Upper lobe of right lung (tissue), 1 donor: ENCODE measurements at regions not wholly inside any gene's neighbourhood (a gene's known extent, or its start where the extent isn't known, plus 50 kb on each side); places are given as distances from the start of the nearest gene placed in this dataset.

Experiments
- ATAC-seq: fragments of 200-7000 bp; cut with Tn5 transposase; one replicate; pipeline ENCODE4 v1.9.1; 2020; ENCODE audit warnings: mild to moderate bottlenecking, moderate library complexity
- DNase-seq: peaks from one replicate; pipeline ENCODE4 v3.0.0-alpha.2; 2020
- H3K27ac ChIP-seq: fragments of 200-600 bp; one replicate; pipeline ENCODE4 v1.8.0; 2022
- H3K27me3 ChIP-seq: fragments of 200-600 bp; one replicate; pipeline ENCODE4 v1.8.0; 2022; ENCODE audit warnings: mild to moderate bottlenecking
- H3K36me3 ChIP-seq: fragments of 200-600 bp; one replicate; pipeline ENCODE4 v1.8.0; 2022
- H3K4me1 ChIP-seq: fragments of 200-600 bp; one replicate; pipeline ENCODE4 v1.8.0; 2022
- H3K4me3 ChIP-seq: fragments of 200-600 bp; one replicate; pipeline ENCODE4 v1.8.0; 2022; ENCODE audit warnings: mild to moderate bottlenecking
- H3K9me3 ChIP-seq: fragments of 200-600 bp; one replicate; pipeline ENCODE4 v1.8.0; 2022
- intact Hi-C: fragments of 100-400 bp; cut with DNase I; formaldehyde crosslinking; loops from one replicate; pipeline ENCODE4 v1.11.0; 2022
- TF ChIP-seq, protein P1 (sequence below): fragments of 200-600 bp; IDR thresholded peaks from one replicate; pipeline ENCODE4 v1.8.0; 2022; ENCODE audit warnings: antibody characterized with exemption
- donor health status: DM: no; HTN: yes; CAD: no; lungs with severe emphysema.

DNA sequence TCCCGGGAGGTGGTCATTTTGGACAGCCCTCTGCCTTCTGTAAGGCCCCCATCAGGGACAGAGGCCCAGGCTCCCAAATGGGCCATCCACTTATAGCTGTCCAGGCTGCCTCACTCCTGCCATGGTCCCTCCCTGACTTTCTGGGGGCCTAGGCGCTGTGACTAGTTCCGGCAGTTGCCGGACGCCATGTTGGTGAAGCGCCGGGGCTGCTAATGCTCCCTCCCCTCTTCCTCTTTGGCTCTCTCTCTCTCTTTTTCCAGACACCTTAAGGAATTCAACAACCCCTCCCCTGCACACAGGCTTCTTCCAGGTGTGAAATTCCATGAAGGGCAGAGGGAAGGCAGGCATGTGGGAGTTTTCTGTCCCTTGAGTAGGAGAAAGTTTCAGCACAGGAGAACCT lies 445.6 kb downstream of the SOX6 start:
- intact Hi-C loops, result no loop called here
- no peaks in the 10 kb centered on the region for H3K9me3 ChIP-seq
- no peaks in the 10 kb centered on the region for H3K36me3 ChIP-seq
- no peaks in the 10 kb centered on the region for H3K27me3 ChIP-seq
- H3K4me1 ChIP-seq, result peaks cover 5% of the 10 kb centered on the region
- H3K4me3 ChIP-seq, result no peak overlapping the region
- ATAC-seq, result no peak
- TF ChIP-seq, protein P1, sequence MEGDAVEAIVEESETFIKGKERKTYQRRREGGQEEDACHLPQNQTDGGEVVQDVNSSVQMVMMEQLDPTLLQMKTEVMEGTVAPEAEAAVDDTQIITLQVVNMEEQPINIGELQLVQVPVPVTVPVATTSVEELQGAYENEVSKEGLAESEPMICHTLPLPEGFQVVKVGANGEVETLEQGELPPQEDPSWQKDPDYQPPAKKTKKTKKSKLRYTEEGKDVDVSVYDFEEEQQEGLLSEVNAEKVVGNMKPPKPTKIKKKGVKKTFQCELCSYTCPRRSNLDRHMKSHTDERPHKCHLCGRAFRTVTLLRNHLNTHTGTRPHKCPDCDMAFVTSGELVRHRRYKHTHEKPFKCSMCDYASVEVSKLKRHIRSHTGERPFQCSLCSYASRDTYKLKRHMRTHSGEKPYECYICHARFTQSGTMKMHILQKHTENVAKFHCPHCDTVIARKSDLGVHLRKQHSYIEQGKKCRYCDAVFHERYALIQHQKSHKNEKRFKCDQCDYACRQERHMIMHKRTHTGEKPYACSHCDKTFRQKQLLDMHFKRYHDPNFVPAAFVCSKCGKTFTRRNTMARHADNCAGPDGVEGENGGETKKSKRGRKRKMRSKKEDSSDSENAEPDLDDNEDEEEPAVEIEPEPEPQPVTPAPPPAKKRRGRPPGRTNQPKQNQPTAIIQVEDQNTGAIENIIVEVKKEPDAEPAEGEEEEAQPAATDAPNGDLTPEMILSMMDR, result no peak
- DNase-seq, result peak; percentile 48
- no peak overlapping the region for H3K27ac ChIP-seq

DNA sequence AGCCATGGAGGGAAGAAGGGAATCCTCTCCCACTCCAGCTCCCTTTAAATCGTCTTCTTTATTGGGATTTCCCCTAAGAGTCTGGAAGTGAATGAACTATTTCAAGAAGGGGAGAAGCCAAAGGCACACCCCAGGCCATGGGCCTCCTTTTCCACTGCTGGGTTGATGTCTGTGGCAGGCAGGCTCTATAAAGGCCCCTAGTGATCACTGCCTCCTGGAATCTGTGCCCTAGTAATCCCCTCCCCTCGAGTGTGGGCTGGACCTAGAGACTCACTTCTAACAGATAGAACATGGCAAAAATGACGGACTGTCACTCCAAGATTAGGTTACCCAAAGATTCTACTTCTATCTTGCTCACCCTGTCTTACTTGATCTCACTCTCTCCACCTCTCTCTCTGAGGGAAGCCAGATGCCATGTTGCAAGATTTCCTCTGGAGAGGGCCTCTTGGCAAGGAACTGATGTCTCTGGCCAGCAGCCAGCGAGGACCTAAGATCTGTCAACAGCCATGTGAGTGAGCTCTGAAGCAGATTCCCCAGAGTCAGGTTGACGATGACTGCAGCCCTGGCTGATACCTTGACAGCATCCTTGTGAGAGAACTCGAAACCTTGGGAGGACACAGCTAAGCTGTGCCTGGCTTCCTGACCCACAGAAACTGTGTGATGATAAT lies 444.8 kb downstream of the SOX6 start:
- TF ChIP-seq, protein P1, result no peak
- Histone ChIP-seq H3K36me3 (no peaks in the 10 kb centered on the region), H3K27ac (no peak overlapping the region), H3K4me3 (no peak overlapping the region), H3K9me3 (no peaks in the 10 kb centered on the region), H3K27me3 (no peaks in the 10 kb centered on the region), H3K4me1 (peaks cover 5% of the 10 kb centered on the region)
- intact Hi-C loops, result no loop called here
- ATAC-seq, result no peak
- DNase-seq, result peak; percentile 64

DNA sequence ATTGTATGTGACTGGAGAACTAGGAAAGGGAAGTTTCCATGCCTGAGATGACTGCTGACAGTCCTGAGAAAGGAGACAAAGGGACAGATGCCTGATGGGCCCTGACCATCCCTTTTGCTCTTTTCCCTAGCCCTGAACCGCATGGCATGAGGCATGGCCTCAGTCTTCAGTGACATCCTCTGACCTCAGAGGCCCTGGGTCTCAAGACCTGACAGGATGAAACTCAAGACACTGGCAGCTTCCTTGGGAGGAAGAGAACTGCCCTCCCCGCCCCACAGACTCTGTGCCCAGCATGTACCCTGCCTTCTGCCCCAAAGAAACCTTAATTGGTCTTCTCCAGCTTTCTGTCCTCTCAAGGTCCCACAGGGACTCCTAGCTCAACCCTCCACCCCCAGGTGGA lies 444.1 kb downstream of the SOX6 start:
- Histone ChIP-seq H3K27ac (no peak overlapping the region), H3K4me3 (no peak overlapping the region), H3K9me3 (no peaks in the 10 kb centered on the region), H3K27me3 (no peaks in the 10 kb centered on the region), H3K4me1 (peaks cover 5% of the 10 kb centered on the region), H3K36me3 (no peaks in the 10 kb centered on the region)
- DNase-seq, result peak; percentile 20
- no peak for ATAC-seq
- intact Hi-C loops, result no loop called here
- TF ChIP-seq, protein P1, result no peak

DNA sequence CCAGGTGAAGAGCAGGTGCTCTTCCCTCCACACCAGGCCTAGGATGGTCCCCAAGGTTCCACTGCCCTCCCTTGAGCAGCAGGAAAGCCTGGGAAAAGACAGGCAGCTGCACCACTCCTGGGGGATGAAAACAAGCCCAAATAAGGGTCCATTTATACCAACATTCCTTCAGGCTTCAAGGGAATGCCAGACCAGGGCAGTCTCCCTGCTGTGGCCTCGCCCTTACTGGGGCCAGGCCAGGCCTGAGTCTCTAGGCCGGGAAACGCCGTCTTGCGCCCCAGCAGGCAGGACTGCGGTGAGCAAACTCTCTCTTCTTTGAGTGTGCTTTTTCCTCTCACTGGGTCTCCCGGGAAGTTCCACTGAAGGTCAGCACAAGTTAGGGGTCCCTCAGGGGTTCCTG lies 443.5 kb downstream of the SOX6 start:
- H3K9me3 ChIP-seq, result no peaks in the 10 kb centered on the region
- H3K27ac ChIP-seq, result no peak overlapping the region
- no peak overlapping the region for H3K4me3 ChIP-seq
- peak; percentile 7 for ATAC-seq
- TF ChIP-seq, protein P1, result no peak
- no peaks in the 10 kb centered on the region for H3K36me3 ChIP-seq
- H3K27me3 ChIP-seq, result no peaks in the 10 kb centered on the region
- peak; percentile 39 for DNase-seq
- intact Hi-C loops, result no loop called here
- H3K4me1 ChIP-seq, result peaks cover 5% of the 10 kb centered on the region

DNA sequence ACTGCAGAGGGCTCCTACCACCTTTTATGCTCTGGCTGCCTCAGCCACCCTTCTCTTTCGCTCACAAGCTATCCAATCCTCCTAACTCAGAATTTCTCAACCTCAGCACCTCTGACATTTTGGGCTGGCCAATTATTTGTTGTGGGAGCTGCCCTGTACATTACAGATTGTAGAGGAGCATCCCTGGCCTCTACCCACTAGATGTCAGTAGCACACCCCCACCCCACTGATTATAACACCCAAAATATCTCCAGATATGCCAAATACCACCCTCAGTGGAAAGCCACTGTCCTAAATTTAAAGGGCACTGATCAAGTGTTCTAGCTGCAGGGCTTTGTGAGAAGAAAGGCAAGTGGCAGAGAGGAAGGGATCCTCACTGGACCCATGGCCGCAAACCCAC lies 443.1 kb downstream of the SOX6 start:
- intact Hi-C loops, result no loop called here
- Histone ChIP-seq H3K4me1 (peaks cover 5% of the 10 kb centered on the region), H3K27ac (no peak overlapping the region), H3K27me3 (no peaks in the 10 kb centered on the region), H3K9me3 (no peaks in the 10 kb centered on the region), H3K36me3 (no peaks in the 10 kb centered on the region), H3K4me3 (no peak overlapping the region)
- TF ChIP-seq, protein P1, result no peak
- DNase-seq, result peak; percentile 19
- no peak for ATAC-seq
